Neural cell (in vitro differentiated cells): ENCODE measurements at regions not wholly inside any gene's neighbourhood (a gene's known extent, or its start where the extent isn't known, plus 50 kb on each side); places are given as distances from the start of the nearest gene placed in this dataset.
"Not testable (repeated sequence)": the region's sequence is repeated elsewhere in the genome, so short reads cannot be mapped to it uniquely, and the experiment has no call there.

ENCODE experiments used
- H2AFZ ChIP-seq: fragments of 200-600, 300-800 bp; sonication (generic), shearing (Covaris generic); 2 replicates; pipeline ENCODE4 v1.6.0; 2014; ENCODE audit warnings: low read depth, mild to moderate bottlenecking, antibody characterized with exemption, low read length, moderate library complexity
- H3F3A ChIP-seq: fragments of 200-600 bp; shearing (Covaris generic); 2 replicates; pipeline ENCODE4 v1.6.1; 2016; ENCODE audit warnings: mild to moderate bottlenecking, moderate library complexity, mixed read lengths, antibody characterized with exemption, low read length; ENCODE audit not compliant: insufficient read depth, poor library complexity, severe bottlenecking
- H3K27ac ChIP-seq: fragments of 200-600, 300-800 bp; sonication (generic), shearing (Covaris generic); 2 replicates; pipeline ENCODE4 v1.5.1; 2014; ENCODE audit warnings: mild to moderate bottlenecking, low read length, moderate library complexity
- H3K27me3 ChIP-seq: fragments of 300-800, 200-600 bp; sonication (generic), shearing (Covaris generic); 2 replicates; pipeline ENCODE4 v1.6.0; 2014; ENCODE audit warnings: mild to moderate bottlenecking, low read depth, low read length, moderate library complexity; ENCODE audit not compliant: insufficient read depth
- H3K36me3 ChIP-seq: fragments of 300-800, 200-600 bp; sonication (generic), shearing (Covaris generic); 2 replicates; pipeline ENCODE4 v1.5.1; 2014; ENCODE audit warnings: mild to moderate bottlenecking, antibody characterized with exemption, low read length, moderate library complexity; ENCODE audit not compliant: insufficient read depth
- H3K4me2 ChIP-seq: fragments of 300-800, 200-600 bp; sonication (generic), shearing (Covaris generic); 2 replicates; pipeline ENCODE4 v1.6.0; 2014; ENCODE audit warnings: mild to moderate bottlenecking, low read length
- H3K4me3 ChIP-seq: fragments of 300-800, 200-600 bp; sonication (generic), shearing (Covaris generic); 2 replicates; pipeline ENCODE4 v1.5.1; 2014; ENCODE audit warnings: mild to moderate bottlenecking, low read length, moderate library complexity
- H3K79me2 ChIP-seq: fragments of 200-600 bp; shearing (Covaris generic); replicated peaks from 2 replicates; pipeline ENCODE4 v1.6.0; 2014; ENCODE audit warnings: mild to moderate bottlenecking, low read length, moderate library complexity; ENCODE audit not compliant: insufficient read depth
- H3K9ac ChIP-seq: fragments of 300-800, 200-600 bp; sonication (generic), shearing (Covaris generic); 2 replicates; pipeline ENCODE4 v1.6.1; 2016; ENCODE audit warnings: mild to moderate bottlenecking, low read length, mixed read lengths
- H3K9me2 ChIP-seq: fragments of 200-600 bp; shearing (Covaris generic); 2 replicates; pipeline ENCODE4 v1.6.1; 2016; ENCODE audit warnings: mild to moderate bottlenecking, low read length, mixed read lengths; ENCODE audit not compliant: insufficient read depth
- H3K9me3 ChIP-seq: fragments of 200-600, 300-800 bp; sonication (generic), shearing (Covaris generic); 2 replicates; pipeline ENCODE4 v1.6.1; 2016; ENCODE audit warnings: mild to moderate bottlenecking, mixed run types, low read length, moderate library complexity, mixed read lengths
- H4K20me1 ChIP-seq: fragments of 200-600 bp; shearing (Covaris generic); 2 replicates; pipeline ENCODE4 v1.6.1; 2016; ENCODE audit warnings: mild to moderate bottlenecking, mixed run types; ENCODE audit not compliant: insufficient read depth
- CTCF ChIP-seq: fragments of 450-650 bp; IDR thresholded peaks from 2 replicates; pipeline ENCODE4 v1.5.1; 2014; ENCODE audit warnings: antibody characterized with exemption, mild to moderate bottlenecking, moderate library complexity; ENCODE audit not compliant: poor library complexity, severe bottlenecking
- EP300 ChIP-seq: fragments of 450-650 bp; conservative IDR thresholded peaks from 2 replicates; pipeline ENCODE4 v1.6.1; 2014; ENCODE audit warnings: antibody characterized with exemption, mild to moderate bottlenecking, moderate library complexity; ENCODE audit not compliant: poor library complexity, severe bottlenecking
- EZH2 ChIP-seq: fragments of 200-600, 300-800 bp; shearing (Covaris generic), sonication (generic); IDR thresholded peaks from 2 replicates; pipeline ENCODE4 v1.6.1; 2014; ENCODE audit warnings: antibody characterized with exemption, low read length, borderline replicate concordance, mild to moderate bottlenecking; ENCODE audit not compliant: insufficient read depth, poor library complexity, severe bottlenecking
- MXI1 ChIP-seq: fragments of 450-650 bp; conservative IDR thresholded peaks from 2 replicates; pipeline ENCODE4 v1.6.1; 2014; ENCODE audit warnings: antibody characterized with exemption, mild to moderate bottlenecking; ENCODE audit not compliant: poor library complexity, severe bottlenecking
- POLR2AphosphoS5 ChIP-seq: IDR thresholded peaks from 2 replicates; pipeline ENCODE4 v1.6.1; 2012
- RAD21 ChIP-seq: fragments of 450-650 bp; conservative IDR thresholded peaks from 2 replicates; pipeline ENCODE4 v1.6.1; 2014; ENCODE audit warnings: antibody characterized with exemption, mild to moderate bottlenecking, moderate library complexity
- REST ChIP-seq: IDR thresholded peaks from 2 replicates; pipeline ENCODE4 v1.6.1; 2012; ENCODE audit warnings: borderline replicate concordance
- SMC3 ChIP-seq: fragments of 450-650 bp; conservative IDR thresholded peaks from 2 replicates; pipeline ENCODE4 v1.6.1; 2014; ENCODE audit warnings: antibody characterized with exemption, mild to moderate bottlenecking, moderate library complexity; ENCODE audit not compliant: poor library complexity
- TAF1 ChIP-seq: IDR thresholded peaks from 2 replicates; pipeline ENCODE4 v1.6.1; 2012; ENCODE audit warnings: low read depth

- Histone ChIP-seq H2AFZ (no peak overlapping the region), H3K9me2 (no peaks in the 10 kb centered on the region), H3K4me2 (no peak overlapping the region), H3K79me2 (no peaks in the 10 kb centered on the region), H3K9ac (no peak overlapping the region), H3K9me3 (no peaks in the 10 kb centered on the region), H4K20me1 (no peaks in the 10 kb centered on the region), H3K4me3 (peak overlapping the region; percentile 8), H3F3A (no peaks in the 10 kb centered on the region), H3K27ac (no peak overlapping the region), H3K27me3 (no peaks in the 10 kb centered on the region), H3K36me3 (no peaks in the 10 kb centered on the region)
- TF ChIP-seq EP300 (no peak), SMC3 (no peak), POLR2AphosphoS5 (no peak), MXI1 (no peak), EZH2 (no peak), REST (no peak), TAF1 (no peak), RAD21 (no peak), CTCF (no peak)
Observed at GRCh38 chr5:125455041-125455440, 708.6 kb upstream of the ZNF608 start.

GRCh38 chr5:125456005-125456404, 709.6 kb upstream of the ZNF608 start:
- not testable (repeated sequence) for H3K4me2 ChIP-seq

GRCh38 chr5:125457617-125458016, 711.2 kb upstream of the ZNF608 start:
- H3K36me3 ChIP-seq = no peaks in the 10 kb centered on the region
- no peaks in the 10 kb centered on the region for H3K79me2 ChIP-seq
- no peak overlapping the region for H2AFZ ChIP-seq
- no peak overlapping the region for H3K27ac ChIP-seq
- H3K9me2 ChIP-seq = no peaks in the 10 kb centered on the region
- H3K27me3 ChIP-seq = no peaks in the 10 kb centered on the region
- H3K4me2 ChIP-seq = no peak overlapping the region
- H3K9me3 ChIP-seq = no peaks in the 10 kb centered on the region
- TF ChIP-seq MXI1 (no peak), EP300 (no peak), REST (no peak), RAD21 (no peak)
- no peak overlapping the region for H3K9ac ChIP-seq
- H3F3A ChIP-seq = no peaks in the 10 kb centered on the region
- no peaks in the 10 kb centered on the region for H4K20me1 ChIP-seq
- no peak overlapping the region for H3K4me3 ChIP-seq

More at GRCh38 chr5:125456005-125456404, 709.6 kb upstream of the ZNF608 start:
- H3K4me3 ChIP-seq, H3K27ac ChIP-seq, H3K9ac ChIP-seq, H3F3A ChIP-seq, H3K36me3 ChIP-seq, H3K79me2 ChIP-seq, H3K9me3 ChIP-seq, H3K9me2 ChIP-seq, H3K27me3 ChIP-seq, H4K20me1 ChIP-seq, H2AFZ ChIP-seq: not testable (repeated sequence)

GRCh38 chr5:125458949-125459348, 712.5 kb upstream of the ZNF608 start:
- H4K20me1 ChIP-seq, H3F3A ChIP-seq, H3K9ac ChIP-seq, H3K27ac ChIP-seq, H3K9me2 ChIP-seq, H3K4me3 ChIP-seq, H3K36me3 ChIP-seq, H3K27me3 ChIP-seq, H3K79me2 ChIP-seq, H2AFZ ChIP-seq, H3K4me2 ChIP-seq, H3K9me3 ChIP-seq: not testable (repeated sequence)
